Choroid plexus epithelial cell (primary cell): ENCODE measurements at regions not wholly inside any gene's neighbourhood (a gene's known extent, or its start where the extent isn't known, plus 50 kb on each side); places are given as distances from the start of the nearest gene placed in this dataset.

ENCODE experiments used
- DNase-seq: peaks from one replicate; pipeline ENCODE4 v3.0.0-alpha.2; 2010; ENCODE audit warnings: low read depth
- H3K4me3 ChIP-seq: 2 replicates; pipeline ENCODE4 v1.5.1; 2011; ENCODE audit warnings: low read depth, mild to moderate bottlenecking, control low read depth, low read length, moderate library complexity
- TF ChIP-seq, protein P1 (sequence below): conservative IDR thresholded peaks from 2 replicates; pipeline ENCODE4 v1.5.1; 2011; ENCODE audit warnings: low read depth, mild to moderate bottlenecking, control low read depth, inconsistent platforms, low read length, moderate library complexity

- DNase-seq, result no peak
- TF ChIP-seq, protein P1, sequence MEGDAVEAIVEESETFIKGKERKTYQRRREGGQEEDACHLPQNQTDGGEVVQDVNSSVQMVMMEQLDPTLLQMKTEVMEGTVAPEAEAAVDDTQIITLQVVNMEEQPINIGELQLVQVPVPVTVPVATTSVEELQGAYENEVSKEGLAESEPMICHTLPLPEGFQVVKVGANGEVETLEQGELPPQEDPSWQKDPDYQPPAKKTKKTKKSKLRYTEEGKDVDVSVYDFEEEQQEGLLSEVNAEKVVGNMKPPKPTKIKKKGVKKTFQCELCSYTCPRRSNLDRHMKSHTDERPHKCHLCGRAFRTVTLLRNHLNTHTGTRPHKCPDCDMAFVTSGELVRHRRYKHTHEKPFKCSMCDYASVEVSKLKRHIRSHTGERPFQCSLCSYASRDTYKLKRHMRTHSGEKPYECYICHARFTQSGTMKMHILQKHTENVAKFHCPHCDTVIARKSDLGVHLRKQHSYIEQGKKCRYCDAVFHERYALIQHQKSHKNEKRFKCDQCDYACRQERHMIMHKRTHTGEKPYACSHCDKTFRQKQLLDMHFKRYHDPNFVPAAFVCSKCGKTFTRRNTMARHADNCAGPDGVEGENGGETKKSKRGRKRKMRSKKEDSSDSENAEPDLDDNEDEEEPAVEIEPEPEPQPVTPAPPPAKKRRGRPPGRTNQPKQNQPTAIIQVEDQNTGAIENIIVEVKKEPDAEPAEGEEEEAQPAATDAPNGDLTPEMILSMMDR, result no peak
- no peak overlapping the region for H3K4me3 ChIP-seq
These were observed 402.8 kb downstream of the NXPE2 start for GRCh38 chr11:115080923-115081680.

- no peak overlapping the region for H3K4me3 ChIP-seq
- TF ChIP-seq, protein P1, result no peak
- no peak for DNase-seq
These were observed 403.6 kb downstream of the NXPE2 start for GRCh38 chr11:115081972-115082371.

DNA sequence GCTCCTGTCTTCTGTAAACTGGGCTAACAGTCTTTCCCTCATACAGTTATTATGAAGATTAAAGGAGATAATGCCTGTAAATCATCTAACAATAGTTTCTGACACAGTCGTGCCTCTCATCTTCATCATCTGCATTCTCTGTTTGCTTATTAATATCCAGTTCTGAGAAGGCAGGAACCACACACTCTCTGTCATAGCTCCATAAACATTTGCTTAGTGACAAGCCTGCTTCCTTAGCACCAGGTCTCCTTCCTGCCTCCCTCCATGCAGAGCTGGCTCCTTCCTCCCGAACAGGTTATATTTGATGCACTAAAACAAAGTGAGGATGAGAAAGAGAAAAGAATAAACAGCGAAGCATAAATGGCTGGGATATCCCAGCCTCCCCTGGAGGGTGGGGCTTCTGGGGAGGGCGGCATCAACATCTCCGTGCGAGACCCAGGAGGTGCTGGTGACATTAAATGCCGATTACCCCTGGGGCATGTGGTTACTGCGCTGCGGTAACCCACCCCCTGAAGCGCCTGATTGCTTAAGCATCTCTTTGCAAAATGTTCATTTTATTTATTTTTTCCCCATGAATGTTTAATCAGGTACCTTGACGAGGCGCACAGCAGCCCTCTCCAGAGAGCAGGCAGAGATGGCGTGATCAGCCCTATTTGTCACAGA is 404.9 kb downstream of the NXPE2 start:
- no peak for DNase-seq

GRCh38 chr11:115084231-115084630 is 405.9 kb downstream of the NXPE2 start:
- TF ChIP-seq, protein P1, result no peak
- no peak overlapping the region for H3K4me3 ChIP-seq
- no peak for DNase-seq

More for the DNA sequence above, 404.9 kb downstream of the NXPE2 start:
- H3K4me3 ChIP-seq, result no peak overlapping the region
- TF ChIP-seq, protein P1, result no peak

GRCh38 chr11:115085461-115086210 is 407.3 kb downstream of the NXPE2 start:
- DNase-seq, result no peak
- TF ChIP-seq, protein P1, result no peak

GRCh38 chr11:115087791-115088190 is 409.5 kb downstream of the NXPE2 start:
- H3K4me3 ChIP-seq, result no peak overlapping the region
- DNase-seq, result no peak
- TF ChIP-seq, protein P1, result no peak

More at GRCh38 chr11:115085461-115086210, 407.3 kb downstream of the NXPE2 start:
- no peak overlapping the region for H3K4me3 ChIP-seq
